Adrenal gland (tissue), 9 donors: ENCODE measurements at regions not wholly inside any gene's neighbourhood (a gene's known extent, or its start where the extent isn't known, plus 50 kb on each side); places are given as distances from the start of the nearest gene placed in this dataset.

ENCODE experiments used
- DNase-seq, 7 donors: peaks; one replicate each; pipeline ENCODE4 v3.0.0-alpha.2; 2019 to 2020
- H3K27ac ChIP-seq, 5 donors: fragments of 200-600 bp; sonication (generic) in 4 of 5; 1 replicate in 3 of 5; 2 replicates in 2 of 5; pipeline versions ENCODE4 v1.5.1 to v1.8.0; 2016 to 2020; ENCODE audit warnings: mild to moderate bottlenecking in 1 of 5
- H3K27me3 ChIP-seq: fragments of 200-600 bp; 2 replicates; pipeline ENCODE4 v1.8.0; 2021
- H3K36me3 ChIP-seq, 2 donors: fragments of 200-600 bp; replicated peaks in 1 of 2; 1 replicate in 1 of 2; 2 replicates in 1 of 2; pipeline versions ENCODE4 v1.5.1 to v1.8.0; 2018 to 2022
- H3K4me1 ChIP-seq, 2 donors: fragments of 200-600 bp; replicated peaks in 1 of 2; 1 replicate in 1 of 2; 2 replicates in 1 of 2; pipeline versions ENCODE4 v1.5.1 to v1.8.0; 2018 to 2021
- H3K4me3 ChIP-seq, 4 donors: fragments of 200-600 bp; sonication (generic) in 3 of 4; one replicate each; pipeline ENCODE4 v1.5.1; 2016 to 2018
- H3K9me3 ChIP-seq, 3 donors: fragments of 200-600 bp; sonication (generic) in 1 of 3; replicated peaks in 1 of 3; 1 replicate in 2 of 3; 2 replicates in 1 of 3; pipeline versions ENCODE4 v1.5.1 to v1.8.0; 2016 to 2021
- CTCF ChIP-seq, 6 experiments: fragments of 450-650 bp in 4 of 6; fragments of 200-600 bp in 2 of 6; sonication (generic) in 1 of 6; IDR thresholded peaks; 1 replicate in 5 of 6; 2 replicates in 1 of 6; pipeline versions ENCODE4 v1.5.1 to v1.8.0; 2016 to 2021; ENCODE audit warnings: antibody characterized with exemption in 6 of 6, mild to moderate bottlenecking in 2 of 6, moderate library complexity in 1 of 6
- POLR2A ChIP-seq, 2 donors: fragments of 450-650 bp; IDR thresholded peaks; one replicate each; pipeline ENCODE4 v1.6.1; 2017; ENCODE audit warnings: antibody characterized with exemption in 2 of 2, mild to moderate bottlenecking in 2 of 2, moderate library complexity in 1 of 2
- WGBS, 4 donors: extraction: QIAGEN DNeasy Blood & Tissue Kit in 2 of 4; methylation state at CpG; one replicate each; pipeline versions ENCODE4 v1.1.5 to v1.1.7; 2013 to 2017; 5-methylcytosine and 5-hydroxymethylcytosine counted together
- intact Hi-C, 2 donors: fragments of 100-400 bp; cut with DNase I; formaldehyde crosslinking; loops; one replicate each; pipeline versions ENCODE4 v1.14.1 to v1.15.0; 2022 to 2023
- donor health status: healthy with polysubstance abuse.
- donor health status: Bipolar disorder and iron deficiency.
- donor health status: DM: yes; HTN: yes; CAD: no.
- donor health status: DM: no; HTN: no; CAD: no.
- donor health status: DM: no; HTN: no; CAD: no.

GRCh38 chr18:38616306-38616705 lies 1050.7 kb upstream of the CELF4 start:
- TF ChIP-seq POLR2A (IDR thresholded peaks at IDR 0.05) (no peak), CTCF (IDR thresholded peaks at IDR 0.05) (no peak)
- no peak for DNase-seq
- H3K9me3 ChIP-seq: peaks cover 0 to 7% (median 0%) of the 10 kb centered on the region in 3 donors
- H3K27me3 ChIP-seq: no peaks in the 10 kb centered on the region
- H3K36me3 ChIP-seq: no peaks in the 10 kb centered on the region
- intact Hi-C loops: no loop called here
- H3K27ac ChIP-seq: no peak overlapping the region
- no peaks in the 10 kb centered on the region for H3K4me1 ChIP-seq
- no peak overlapping the region for H3K4me3 ChIP-seq
- WGBS, 4 donors: 82 to 87% (median 87%) methylated on average over 4 of the region's 4 CpGs

- intact Hi-C loops: no loop called here
- Histone ChIP-seq H3K36me3 (no peaks in the 10 kb centered on the region), H3K27me3 (no peaks in the 10 kb centered on the region), H3K9me3 (no peaks in the 10 kb centered on the region), H3K4me1 (no peaks in the 10 kb centered on the region), H3K27ac (no peak overlapping the region), H3K4me3 (no peak overlapping the region)
- DNase-seq: no peak
- TF ChIP-seq POLR2A (IDR thresholded peaks at IDR 0.05) (no peak), CTCF (IDR thresholded peaks at IDR 0.05) (no peak)
- WGBS, 4 donors: 91 to 94% (median 92%) methylated on average over 2 of the region's 2 CpGs
Measured at GRCh38 chr18:38612904-38613303, 1047.3 kb upstream of the CELF4 start.

GRCh38 chr18:38611036-38611964 lies 1045.7 kb upstream of the CELF4 start:
- intact Hi-C loops: no loop called here
- no peaks in the 10 kb centered on the region for H3K4me1 ChIP-seq
- TF ChIP-seq POLR2A (IDR thresholded peaks at IDR 0.05) (no peak), CTCF (IDR thresholded peaks at IDR 0.05) (no peak)
- H3K9me3 ChIP-seq: no peaks in the 10 kb centered on the region
- no peaks in the 10 kb centered on the region for H3K27me3 ChIP-seq
- H3K36me3 ChIP-seq: no peaks in the 10 kb centered on the region
- H3K27ac ChIP-seq: no peak overlapping the region
- DNase-seq: no peak
- WGBS, 4 donors: 72 to 80% (median 76%) methylated on average over 9 of the region's 9 CpGs
- no peak overlapping the region for H3K4me3 ChIP-seq

- 81 to 87% (median 84%) methylated on average over 2 of the region's 2 CpGs for WGBS, 4 donors
- Histone ChIP-seq H3K4me1 (no peaks in the 10 kb centered on the region), H3K27ac (no peak overlapping the region), H3K36me3 (no peaks in the 10 kb centered on the region), H3K4me3 (no peak overlapping the region), H3K27me3 (no peaks in the 10 kb centered on the region), H3K9me3 (no peaks in the 10 kb centered on the region)
- intact Hi-C loops: no loop called here
- TF ChIP-seq CTCF (IDR thresholded peaks at IDR 0.05) (no peak), POLR2A (IDR thresholded peaks at IDR 0.05) (no peak)
- DNase-seq: no peak
Measured at GRCh38 chr18:38606841-38607240, 1041.2 kb upstream of the CELF4 start.
